Central memory CD8-positive, alpha-beta T cell (primary cell): ENCODE measurements at regions not wholly inside any gene's neighbourhood (a gene's known extent, or its start where the extent isn't known, plus 50 kb on each side); places are given as distances from the start of the nearest gene placed in this dataset.

Experiments used
- ATAC-seq: fragments of 150-1000 bp; cut with Tn5 transposase; replicated peaks from 2 replicates; pipeline ENCODE4 v1.10.0; 2022; ENCODE audit warnings: mild to moderate bottlenecking, moderate FRiP score, moderate number of reproducible peaks; ENCODE audit not compliant: poor library complexity, severe bottlenecking; ENCODE audit errors: extremely low read depth
- DNase-seq, 2 donors: peaks; one replicate each; pipeline ENCODE4 v3.0.0; 2021; ENCODE audit warnings: low spot score in 2 of 2
- H3K27ac Mint-ChIP-seq: one replicate; pipeline ENCODE4 v1.8.0; 2022; ENCODE audit warnings: low read depth, mild to moderate bottlenecking, moderate library complexity, mixed read lengths
- H3K27me3 Mint-ChIP-seq: one replicate; pipeline ENCODE4 v1.8.0; 2022; ENCODE audit warnings: mixed read lengths
- H3K36me3 Mint-ChIP-seq: one replicate; pipeline ENCODE4 v1.8.0; 2022; ENCODE audit warnings: mild to moderate bottlenecking, moderate library complexity, mixed read lengths; ENCODE audit not compliant: insufficient read depth
- H3K4me1 Mint-ChIP-seq: one replicate; pipeline ENCODE4 v1.8.0; 2022; ENCODE audit warnings: mixed read lengths
- H3K4me3 Mint-ChIP-seq: one replicate; pipeline ENCODE4 v1.8.0; 2022; ENCODE audit warnings: mild to moderate bottlenecking, moderate library complexity, mixed read lengths
- H3K9me3 Mint-ChIP-seq: one replicate; pipeline ENCODE4 v1.8.0; 2022; ENCODE audit warnings: mixed read lengths

DNA sequence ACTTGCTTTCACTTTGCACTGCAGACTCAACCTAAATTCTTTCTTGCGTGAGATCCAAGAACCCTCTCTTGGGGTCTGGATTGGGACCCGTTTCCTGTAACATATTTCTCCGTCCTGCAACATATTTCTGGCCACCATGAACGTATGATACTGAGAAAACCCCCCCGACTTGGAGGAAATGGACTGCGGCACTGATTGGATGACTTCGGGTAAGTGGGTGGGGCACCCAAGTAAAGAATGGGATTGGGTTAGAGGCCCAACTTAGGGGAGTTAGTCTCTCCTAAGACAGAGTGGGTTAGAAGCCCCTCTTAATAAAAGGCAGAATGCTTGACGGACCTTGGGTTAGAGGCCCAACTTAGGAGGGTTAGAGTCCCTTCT is 690.4 kb downstream of the UQCRFS1 start:
- H3K36me3 Mint-ChIP-seq = no peaks in the 10 kb centered on the region
- H3K27me3 Mint-ChIP-seq = no peaks in the 10 kb centered on the region
- H3K4me3 Mint-ChIP-seq = no peak overlapping the region
- ATAC-seq (no peak), DNase-seq (no peak)
- H3K27ac Mint-ChIP-seq = no peak overlapping the region
- H3K9me3 Mint-ChIP-seq = no peaks in the 10 kb centered on the region
- H3K4me1 Mint-ChIP-seq = no peaks in the 10 kb centered on the region

DNA sequence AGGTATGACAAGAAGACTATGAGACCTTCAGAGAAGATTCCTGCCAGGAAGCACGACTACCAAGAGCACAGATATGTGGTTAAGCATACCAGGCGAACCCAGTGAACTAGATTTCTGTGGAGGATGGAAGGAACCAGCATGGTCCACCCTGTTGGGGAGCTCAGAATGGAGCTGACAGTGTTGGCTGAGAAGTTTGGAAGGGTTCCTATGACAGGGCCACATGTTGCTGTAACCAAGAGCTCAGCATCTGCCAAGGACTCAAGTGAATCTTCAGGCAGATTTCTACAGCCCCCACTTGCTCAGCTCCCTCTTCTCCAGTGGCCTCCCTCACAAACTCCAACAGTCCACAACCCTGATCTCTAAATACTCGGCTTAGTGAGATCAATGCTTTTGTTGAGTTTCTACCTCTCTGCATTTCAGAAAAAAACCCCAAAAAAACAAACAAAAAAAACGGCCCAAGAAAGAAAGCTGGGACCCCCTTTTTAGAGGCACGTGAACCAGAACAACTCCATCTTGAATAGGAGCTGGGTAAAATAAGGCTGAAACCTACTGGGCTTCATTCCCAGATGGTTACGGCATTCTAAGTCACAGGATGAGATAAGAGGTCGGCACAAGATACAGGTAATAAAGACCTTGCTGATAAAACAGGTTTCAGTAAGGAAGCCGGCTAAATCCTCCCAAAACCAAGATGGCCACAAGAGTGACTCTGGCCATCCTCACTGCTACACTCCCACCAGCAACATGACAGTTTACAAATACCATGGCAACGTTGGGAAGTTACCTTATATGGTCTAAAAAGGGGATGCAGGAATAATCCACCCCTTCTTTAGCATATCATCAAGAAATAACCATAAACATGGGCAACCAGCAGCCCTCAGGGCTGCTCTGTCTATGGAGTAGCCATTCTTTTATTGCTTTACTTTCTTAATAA is 691.1 kb downstream of the UQCRFS1 start:
- Mint-ChIP-seq H3K27ac (no peak overlapping the region), H3K36me3 (no peaks in the 10 kb centered on the region), H3K4me1 (no peaks in the 10 kb centered on the region), H3K4me3 (no peak overlapping the region), H3K9me3 (no peaks in the 10 kb centered on the region), H3K27me3 (no peaks in the 10 kb centered on the region)
- DNase-seq (no peak), ATAC-seq (no peak)

DNA sequence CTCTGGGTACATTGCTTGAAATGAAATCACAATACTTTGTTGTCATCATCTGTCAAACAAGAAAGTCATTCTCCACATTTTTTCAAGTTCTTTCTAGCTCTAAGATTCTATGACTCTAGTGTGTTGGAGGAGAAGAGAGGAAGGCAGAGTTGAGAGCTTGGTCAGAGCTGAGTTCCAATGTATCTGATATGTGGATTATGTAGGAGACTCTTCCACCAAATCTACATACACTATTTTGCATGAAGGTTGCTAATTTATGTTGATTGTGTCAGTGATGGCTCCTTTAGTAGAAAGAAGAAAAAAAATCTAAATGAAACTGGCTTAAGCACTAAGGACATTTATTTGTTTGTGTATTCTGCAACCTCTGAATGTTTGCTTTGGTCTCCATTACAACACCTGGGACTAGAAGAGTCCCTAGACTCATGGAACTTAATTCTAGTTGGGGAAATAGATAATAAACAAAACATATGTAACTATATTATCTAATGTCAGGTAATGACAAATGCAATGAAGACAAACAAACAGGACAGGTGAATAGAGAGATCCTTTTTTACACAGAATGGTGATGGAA is 691.9 kb downstream of the UQCRFS1 start:
- ATAC-seq = no peak
- H3K27me3 Mint-ChIP-seq = no peaks in the 10 kb centered on the region
- no peak for DNase-seq
- H3K27ac Mint-ChIP-seq = no peak overlapping the region
- no peaks in the 10 kb centered on the region for H3K9me3 Mint-ChIP-seq
- no peaks in the 10 kb centered on the region for H3K36me3 Mint-ChIP-seq
- no peak overlapping the region for H3K4me3 Mint-ChIP-seq
- no peaks in the 10 kb centered on the region for H3K4me1 Mint-ChIP-seq

DNA sequence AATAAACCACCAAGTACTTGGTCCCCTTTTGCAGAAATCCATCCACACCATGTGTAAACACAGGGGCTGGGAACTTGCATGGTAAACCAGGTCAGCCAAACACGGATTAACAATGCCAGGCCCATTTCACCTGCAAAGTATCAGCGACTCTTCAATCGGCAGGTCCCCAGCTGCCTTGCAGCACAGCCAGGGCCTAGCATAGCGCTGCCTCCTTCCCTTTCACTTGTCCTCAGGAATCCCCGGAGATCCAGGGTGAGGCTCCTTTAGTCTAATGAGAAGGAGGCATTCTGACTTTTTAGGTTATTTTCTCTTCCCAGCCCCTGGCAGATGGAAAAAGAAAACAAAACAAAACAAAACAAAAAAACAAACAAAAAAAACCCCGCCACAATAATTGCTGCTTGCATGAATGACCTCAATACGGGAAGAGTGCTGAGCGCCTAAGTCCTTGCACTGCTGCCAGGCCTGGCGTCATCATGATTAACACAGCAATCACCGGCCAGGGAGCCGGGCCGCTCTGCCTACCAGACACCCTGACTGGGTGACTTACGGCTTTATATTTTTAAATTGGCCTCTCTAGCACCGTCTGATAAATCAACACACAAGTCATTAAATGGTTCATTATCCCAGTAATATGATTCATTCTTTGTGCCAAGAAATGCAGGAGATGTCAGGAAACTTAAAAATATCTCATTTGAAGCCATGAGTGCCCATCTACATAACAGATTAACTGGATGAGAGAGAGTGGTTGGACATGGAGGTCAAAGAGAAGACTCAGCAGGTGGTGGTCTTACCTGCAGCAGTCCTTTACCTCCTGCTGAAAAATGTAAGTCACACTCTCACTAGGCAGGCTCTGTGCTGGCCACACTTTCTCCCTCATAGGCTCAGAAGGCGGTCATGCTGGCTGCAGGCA is 692.7 kb downstream of the UQCRFS1 start:
- no peak for ATAC-seq
- H3K4me3 Mint-ChIP-seq = no peak overlapping the region
- H3K27ac Mint-ChIP-seq = no peak overlapping the region
- DNase-seq = no peak
- no peaks in the 10 kb centered on the region for H3K4me1 Mint-ChIP-seq
- H3K27me3 Mint-ChIP-seq = no peaks in the 10 kb centered on the region
- no peaks in the 10 kb centered on the region for H3K36me3 Mint-ChIP-seq
- no peaks in the 10 kb centered on the region for H3K9me3 Mint-ChIP-seq

DNA sequence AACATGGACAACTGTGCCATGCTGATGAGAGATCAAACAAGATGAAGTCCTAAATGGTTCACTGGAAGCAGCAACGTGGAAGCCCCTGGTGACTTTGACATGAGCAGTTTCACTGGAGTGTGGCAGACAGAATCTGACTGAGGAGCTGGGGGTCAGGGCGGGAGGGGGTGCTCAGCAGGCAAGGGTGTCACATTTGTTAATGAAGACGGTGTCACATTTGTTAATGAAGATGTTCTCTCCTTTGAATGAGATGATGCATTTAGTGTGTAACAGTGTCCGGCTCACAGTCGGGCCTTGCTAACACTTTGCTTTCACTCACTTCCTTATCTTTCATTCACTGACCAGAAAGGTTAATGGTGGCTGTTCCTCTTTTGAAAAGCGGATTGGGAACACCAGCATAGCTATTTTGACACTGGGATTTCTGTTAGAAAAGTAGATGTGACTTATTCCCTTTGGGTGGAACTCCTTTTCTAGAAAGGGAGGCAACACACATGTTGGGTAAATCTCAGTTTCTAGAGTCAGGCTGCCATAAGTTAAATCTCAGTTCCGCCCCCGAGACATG is 693.7 kb downstream of the UQCRFS1 start:
- no peak overlapping the region for H3K27ac Mint-ChIP-seq
- no peaks in the 10 kb centered on the region for H3K4me1 Mint-ChIP-seq
- H3K9me3 Mint-ChIP-seq = no peaks in the 10 kb centered on the region

DNA sequence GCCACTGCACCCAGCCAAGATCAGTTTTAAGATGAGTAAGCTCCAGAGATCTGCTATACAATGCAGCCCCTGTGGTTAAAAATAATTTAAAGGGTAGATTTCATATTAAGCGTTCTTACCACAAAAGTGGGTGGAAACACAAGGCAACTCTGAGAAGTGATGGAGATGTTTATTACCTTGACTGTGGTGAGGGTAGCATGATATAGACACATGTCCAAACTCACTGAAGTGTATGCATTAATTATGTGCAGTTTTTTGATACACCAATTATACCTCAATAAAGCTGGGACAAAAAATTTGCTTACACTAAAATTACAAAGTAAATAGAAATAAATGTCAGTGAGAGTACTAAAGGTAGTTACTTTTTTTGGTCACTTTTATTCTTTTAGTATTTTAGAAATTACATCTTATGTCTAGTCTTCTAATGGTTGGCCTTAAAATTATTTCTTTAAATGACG is 696.5 kb downstream of the UQCRFS1 start:
- ATAC-seq (no peak), DNase-seq (no peak)
- Mint-ChIP-seq H3K36me3 (no peaks in the 10 kb centered on the region), H3K9me3 (no peaks in the 10 kb centered on the region), H3K4me3 (no peak overlapping the region), H3K27me3 (no peaks in the 10 kb centered on the region), H3K27ac (no peak overlapping the region), H3K4me1 (no peaks in the 10 kb centered on the region)

More for the DNA sequence above, 693.7 kb downstream of the UQCRFS1 start:
- no peak for DNase-seq
- no peak for ATAC-seq
- no peaks in the 10 kb centered on the region for H3K36me3 Mint-ChIP-seq
- no peak overlapping the region for H3K4me3 Mint-ChIP-seq
- no peaks in the 10 kb centered on the region for H3K27me3 Mint-ChIP-seq

DNA sequence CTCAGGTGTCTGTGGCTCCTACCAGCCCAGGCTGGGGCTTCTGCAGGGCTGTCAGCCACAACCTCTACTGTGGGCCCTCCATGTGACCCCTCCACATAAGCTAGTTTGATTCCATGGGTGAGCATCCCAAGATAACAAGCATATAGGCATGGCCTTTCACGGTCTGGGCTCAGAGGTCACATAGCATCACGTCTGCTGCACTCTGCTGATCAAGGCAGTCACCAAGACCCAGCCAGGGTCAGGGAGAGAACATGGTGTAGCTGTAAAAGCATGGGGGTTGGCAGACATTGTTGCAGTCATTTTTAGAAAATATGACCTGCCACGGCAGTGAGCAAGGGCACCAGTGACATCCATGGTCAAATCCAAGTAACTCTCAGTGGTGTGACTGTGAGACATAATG is 698.8 kb downstream of the UQCRFS1 start:
- Mint-ChIP-seq H3K4me3 (no peak overlapping the region), H3K36me3 (no peaks in the 10 kb centered on the region), H3K9me3 (no peaks in the 10 kb centered on the region), H3K27me3 (no peaks in the 10 kb centered on the region), H3K4me1 (no peaks in the 10 kb centered on the region), H3K27ac (no peak overlapping the region)
- DNase-seq = no peak
- ATAC-seq = no peak

DNA sequence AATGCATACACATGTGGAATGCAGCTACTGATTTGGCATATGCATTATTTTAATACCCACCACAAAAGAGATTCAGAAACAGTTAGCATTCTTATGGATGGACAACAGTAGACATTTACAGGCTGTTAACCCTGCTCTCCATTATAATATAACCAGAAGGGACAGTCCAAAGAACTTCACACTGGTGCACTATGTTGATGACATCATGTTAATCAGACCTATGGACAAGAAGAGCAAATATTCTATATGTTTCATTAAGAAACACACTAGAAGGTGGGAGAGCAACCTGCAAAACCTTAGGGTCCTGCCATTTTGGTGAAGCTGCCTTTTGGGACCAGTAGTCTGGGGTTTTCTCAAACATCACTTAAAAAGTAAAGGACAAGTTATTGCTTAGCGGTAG is 701.3 kb downstream of the UQCRFS1 start:
- Mint-ChIP-seq H3K27me3 (no peaks in the 10 kb centered on the region), H3K4me3 (no peak overlapping the region), H3K4me1 (peaks cover under 1% of the 10 kb centered on the region), H3K9me3 (no peaks in the 10 kb centered on the region), H3K27ac (no peak overlapping the region), H3K36me3 (no peaks in the 10 kb centered on the region)
- ATAC-seq = no peak
- no peak for DNase-seq

DNA sequence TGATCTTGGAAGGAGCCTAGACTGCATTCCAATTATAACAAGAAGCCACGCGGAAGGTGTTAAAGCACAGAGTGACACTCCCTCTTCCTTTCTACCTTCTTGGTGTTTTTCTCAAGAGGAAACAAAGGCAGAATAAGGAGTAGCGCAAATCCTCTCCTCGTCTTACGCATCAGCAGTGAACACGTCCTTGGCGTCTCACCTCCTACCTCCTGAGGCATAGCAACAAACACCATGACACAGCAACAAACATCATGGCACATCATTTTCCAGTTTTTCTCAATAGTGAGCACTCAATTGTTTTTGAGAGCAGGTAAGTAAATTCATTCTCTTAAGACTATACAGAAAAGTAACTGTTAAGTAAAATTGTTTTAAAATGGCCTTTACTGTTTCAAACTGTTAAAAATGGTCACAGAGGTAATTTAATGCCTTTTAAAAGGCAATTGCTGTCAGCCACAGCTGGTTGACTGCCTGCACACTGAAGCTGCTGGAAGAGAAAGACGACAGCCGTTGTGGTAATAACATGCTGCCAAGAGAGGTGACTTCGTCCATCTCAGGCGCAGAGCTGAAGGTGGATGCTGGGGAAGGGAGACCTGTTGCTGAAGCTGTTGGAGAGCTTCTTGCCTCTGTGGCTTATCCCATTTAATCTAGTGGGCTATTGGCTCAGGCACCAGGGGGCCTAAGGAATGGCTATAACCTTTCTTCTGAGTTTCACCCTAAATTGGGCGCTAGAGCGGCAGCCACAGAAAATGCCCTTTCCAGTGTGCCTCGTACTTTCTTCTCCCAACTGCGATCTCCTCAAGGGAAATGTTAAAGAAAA is 703.7 kb downstream of the UQCRFS1 start:
- Mint-ChIP-seq H3K27ac (no peak overlapping the region), H3K9me3 (no peaks in the 10 kb centered on the region), H3K27me3 (no peaks in the 10 kb centered on the region), H3K4me1 (peaks cover 21% of the 10 kb centered on the region), H3K4me3 (no peak overlapping the region), H3K36me3 (no peaks in the 10 kb centered on the region)
- ATAC-seq = no peak
- DNase-seq = no peak

DNA sequence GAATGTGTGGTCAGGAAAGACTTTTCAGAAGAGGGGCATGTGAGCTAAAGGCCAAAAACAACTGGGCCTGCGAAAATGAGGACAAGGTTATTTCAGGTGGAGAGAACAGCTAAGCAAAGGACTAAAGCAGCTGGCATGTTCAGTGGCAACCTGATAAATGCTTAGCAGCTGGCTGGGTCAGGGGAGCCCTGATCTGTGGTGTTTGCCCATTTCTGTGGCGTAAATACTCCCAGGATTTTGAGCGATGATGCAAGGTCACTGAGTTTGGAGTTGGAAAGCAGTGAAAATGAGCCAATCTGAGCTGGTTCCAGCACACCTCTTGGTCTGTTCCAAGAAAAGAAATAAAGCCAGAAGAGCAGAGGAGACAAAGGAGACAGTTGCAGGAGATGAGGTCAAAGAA is 704.3 kb downstream of the UQCRFS1 start:
- DNase-seq (no peak), ATAC-seq (no peak)
- Mint-ChIP-seq H3K9me3 (no peaks in the 10 kb centered on the region), H3K27ac (peak overlapping the region; percentile 14), H3K4me1 (peaks cover 26% of the 10 kb centered on the region), H3K4me3 (no peak overlapping the region), H3K36me3 (no peaks in the 10 kb centered on the region), H3K27me3 (no peaks in the 10 kb centered on the region)

DNA sequence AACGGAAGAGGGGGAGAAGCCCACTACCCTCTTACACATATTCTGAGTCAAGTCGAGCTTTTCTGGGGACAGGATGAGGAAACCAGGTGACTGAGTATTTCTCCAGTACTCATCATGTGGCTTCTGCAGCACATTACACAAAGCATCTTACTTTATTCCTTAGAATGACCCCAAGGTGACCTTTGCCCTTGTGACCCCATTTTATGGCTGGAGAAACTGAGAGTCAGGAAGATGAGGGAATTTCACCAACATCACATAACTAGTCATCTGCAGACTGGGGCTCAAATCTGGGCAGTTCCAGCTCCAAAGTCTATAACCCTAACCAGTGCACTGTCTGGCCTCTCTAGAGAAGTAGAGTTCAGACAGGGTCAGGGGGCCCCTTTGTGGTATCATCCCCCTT is 707.0 kb downstream of the UQCRFS1 start:
- DNase-seq (no peak), ATAC-seq (no peak)
- Mint-ChIP-seq H3K27me3 (no peaks in the 10 kb centered on the region), H3K27ac (peak overlapping the region; percentile 74), H3K9me3 (no peaks in the 10 kb centered on the region), H3K4me1 (peaks cover 49% of the 10 kb centered on the region), H3K36me3 (no peaks in the 10 kb centered on the region), H3K4me3 (no peak overlapping the region)

DNA sequence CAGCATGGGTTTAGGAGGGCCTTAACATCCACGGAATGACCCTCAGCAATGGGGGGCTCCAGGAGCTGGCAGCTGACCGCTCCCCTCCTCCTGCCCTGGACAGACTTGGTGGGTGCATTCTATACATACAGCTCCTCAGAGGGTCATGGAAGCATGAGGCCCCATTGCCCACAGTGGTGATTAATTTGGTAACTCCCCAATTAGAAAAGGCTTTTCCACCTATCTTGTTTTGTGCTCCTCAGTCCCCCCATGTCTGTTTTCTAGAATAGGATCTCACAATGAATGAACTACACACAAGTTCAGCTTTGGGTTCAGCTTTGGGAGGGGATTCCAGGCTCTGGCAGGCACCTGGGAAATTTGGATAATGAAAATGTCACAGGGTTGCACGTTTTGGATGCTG is 707.8 kb downstream of the UQCRFS1 start:
- Mint-ChIP-seq H3K4me1 (peaks cover 54% of the 10 kb centered on the region), H3K27me3 (no peaks in the 10 kb centered on the region), H3K27ac (peak overlapping the region; percentile 37), H3K36me3 (no peaks in the 10 kb centered on the region), H3K9me3 (no peaks in the 10 kb centered on the region), H3K4me3 (no peak overlapping the region)
- DNase-seq (no peak), ATAC-seq (no peak)
